Stimulated activated effector memory CD8-positive, alpha-beta T cell treated with anti-CD3 and anti-CD28 coated beads, Interleukin-12 subunit alpha, Interleukin-12 subunit beta, amount 100 ng/mL, for 72 hours (primary cell): ENCODE measurements at regions not wholly inside any gene's neighbourhood (a gene's known extent, or its start where the extent isn't known, plus 50 kb on each side); places are given as distances from the start of the nearest gene placed in this dataset.

Experiments
- ATAC-seq: fragments of 150-1000 bp; cut with Tn5 transposase; 2 replicates; pipeline ENCODE4 v1.10.0; 2021
- DNase-seq, 2 donors: peaks; one replicate each; pipeline ENCODE4 v3.0.0; 2021 to 2022; ENCODE audit warnings: low spot score in 2 of 2
- H3K27ac Mint-ChIP-seq: one replicate; pipeline ENCODE4 v1.8.0; 2022; ENCODE audit warnings: mild to moderate bottlenecking, mixed read lengths
- H3K36me3 Mint-ChIP-seq: one replicate; pipeline ENCODE4 v1.8.0; 2022; ENCODE audit warnings: mild to moderate bottlenecking, mixed read lengths
- H3K4me1 Mint-ChIP-seq: one replicate; pipeline ENCODE4 v1.8.0; 2022; ENCODE audit warnings: mixed read lengths
- H3K4me3 Mint-ChIP-seq: one replicate; pipeline ENCODE4 v1.8.0; 2022; ENCODE audit warnings: mild to moderate bottlenecking, mixed read lengths
- H3K9me3 Mint-ChIP-seq: one replicate; pipeline ENCODE4 v1.8.0; 2022; ENCODE audit warnings: mixed read lengths

- no peaks in the 10 kb centered on the region for H3K36me3 Mint-ChIP-seq
- ATAC-seq = no peak
- DNase-seq = no peak
- H3K9me3 Mint-ChIP-seq = no peaks in the 10 kb centered on the region
- no peak overlapping the region for H3K27ac Mint-ChIP-seq
- H3K4me3 Mint-ChIP-seq = no peak overlapping the region
- no peaks in the 10 kb centered on the region for H3K4me1 Mint-ChIP-seq
These were observed 60.7 kb upstream of the HDAC4 start for GRCh38 chr2:239461291-239462190.

DNA sequence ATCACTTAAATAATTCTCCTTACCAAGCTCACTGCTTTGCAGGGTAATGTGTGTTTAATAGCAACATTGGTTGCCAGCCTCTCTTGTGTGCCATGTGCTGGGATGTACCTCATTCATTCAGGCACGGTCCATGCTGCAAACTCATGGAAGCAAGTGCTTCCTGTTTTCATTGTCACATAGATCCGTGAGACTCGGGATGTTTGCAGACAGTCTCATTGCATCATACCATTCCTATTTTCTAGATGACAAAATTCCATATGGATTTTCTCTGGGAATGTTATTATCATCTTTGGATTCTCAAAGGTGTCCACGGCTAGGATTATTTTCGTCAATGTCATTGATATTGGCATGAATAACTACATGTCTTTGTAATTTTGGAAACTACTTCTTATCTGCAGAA is 60.0 kb upstream of the HDAC4 start:
- Mint-ChIP-seq H3K36me3 (no peaks in the 10 kb centered on the region), H3K4me1 (no peaks in the 10 kb centered on the region), H3K4me3 (no peak overlapping the region), H3K9me3 (no peaks in the 10 kb centered on the region), H3K27ac (no peak overlapping the region)
- no peak for ATAC-seq
- no peak for DNase-seq

DNA sequence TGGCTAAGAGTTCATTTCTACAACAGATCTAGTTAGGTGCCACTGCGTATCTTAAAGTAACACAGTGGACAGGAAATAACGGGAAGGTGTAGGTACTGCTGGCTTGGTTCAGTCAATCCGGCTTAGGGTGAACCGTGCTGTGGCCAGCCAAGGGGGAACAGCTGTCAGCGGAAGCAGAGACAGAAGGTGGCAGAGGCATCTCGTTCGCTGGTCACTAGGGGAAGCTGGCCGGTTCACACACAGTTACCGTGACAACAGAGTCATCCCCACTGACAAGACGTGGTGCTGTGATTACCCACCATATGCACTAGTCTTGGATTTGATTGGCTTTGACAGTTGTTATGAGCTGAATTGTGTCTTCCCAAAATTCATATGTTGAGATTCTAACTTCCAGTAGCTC is 58.8 kb upstream of the HDAC4 start:
- DNase-seq (no peak), ATAC-seq (no peak)
- Mint-ChIP-seq H3K4me1 (no peaks in the 10 kb centered on the region), H3K4me3 (no peak overlapping the region), H3K36me3 (no peaks in the 10 kb centered on the region), H3K9me3 (peaks cover 5% of the 10 kb centered on the region), H3K27ac (no peak overlapping the region)

DNA sequence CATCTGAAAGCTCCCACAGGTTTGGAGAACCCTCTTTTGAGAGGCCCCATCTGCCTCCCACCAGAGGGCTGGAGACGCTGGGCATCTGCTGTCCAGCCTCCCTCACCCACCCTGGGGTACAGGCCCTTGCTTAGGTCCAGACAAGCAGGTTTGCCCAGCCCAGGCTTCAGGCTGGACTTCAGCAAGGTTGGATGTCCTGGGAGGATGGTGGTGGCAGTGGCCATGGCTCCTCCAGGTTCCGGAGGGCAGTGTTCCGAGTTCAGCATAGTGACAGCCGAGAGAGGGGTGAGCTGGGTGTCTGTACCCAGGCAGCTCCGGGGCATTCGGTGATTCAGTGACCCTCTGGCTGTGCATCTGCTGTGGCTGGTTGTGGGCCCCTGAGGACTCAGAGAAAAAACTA is 58.2 kb upstream of the HDAC4 start:
- Mint-ChIP-seq H3K4me3 (no peak overlapping the region), H3K36me3 (no peaks in the 10 kb centered on the region), H3K27ac (no peak overlapping the region), H3K9me3 (peaks cover 8% of the 10 kb centered on the region), H3K4me1 (no peaks in the 10 kb centered on the region)
- no peak for ATAC-seq
- no peak for DNase-seq

GRCh38 chr2:239457586-239458445 is 57.0 kb upstream of the HDAC4 start:
- DNase-seq = no peak
- Mint-ChIP-seq H3K4me1 (no peaks in the 10 kb centered on the region), H3K27ac (no peak overlapping the region), H3K4me3 (no peak overlapping the region), H3K36me3 (no peaks in the 10 kb centered on the region), H3K9me3 (peaks cover 16% of the 10 kb centered on the region)
- no peak for ATAC-seq

DNA sequence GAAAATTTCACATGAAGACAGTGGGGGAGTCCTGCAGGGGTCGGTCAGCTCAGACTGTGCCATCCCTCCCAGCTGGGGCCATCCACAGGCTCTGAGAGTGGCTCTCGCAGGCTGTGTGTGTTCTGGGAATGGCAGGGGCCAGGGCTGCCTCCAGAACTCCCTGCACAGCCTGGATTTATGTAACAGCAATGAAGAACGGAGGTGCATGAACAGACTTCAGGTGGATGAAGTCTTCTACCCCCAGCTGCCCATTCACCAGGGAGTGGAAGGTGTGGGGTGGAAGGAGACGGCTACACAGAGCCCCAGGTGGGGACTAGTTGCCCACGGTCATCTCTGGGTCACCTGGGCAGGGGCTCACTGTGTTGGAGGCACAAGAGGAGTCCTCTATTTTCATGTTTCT is 56.1 kb upstream of the HDAC4 start:
- Mint-ChIP-seq H3K9me3 (peaks cover 19% of the 10 kb centered on the region), H3K4me3 (no peak overlapping the region), H3K27ac (peak overlapping the region; percentile 38), H3K4me1 (no peaks in the 10 kb centered on the region), H3K36me3 (no peaks in the 10 kb centered on the region)
- DNase-seq (no peak), ATAC-seq (no peak)

GRCh38 chr2:239455436-239456203 is 54.8 kb upstream of the HDAC4 start:
- DNase-seq (no peak), ATAC-seq (no peak)
- H3K4me3 Mint-ChIP-seq = no peak overlapping the region
- H3K36me3 Mint-ChIP-seq = no peaks in the 10 kb centered on the region
- H3K27ac Mint-ChIP-seq = no peak overlapping the region
- no peaks in the 10 kb centered on the region for H3K4me1 Mint-ChIP-seq
- H3K9me3 Mint-ChIP-seq = peaks cover 23% of the 10 kb centered on the region

DNA sequence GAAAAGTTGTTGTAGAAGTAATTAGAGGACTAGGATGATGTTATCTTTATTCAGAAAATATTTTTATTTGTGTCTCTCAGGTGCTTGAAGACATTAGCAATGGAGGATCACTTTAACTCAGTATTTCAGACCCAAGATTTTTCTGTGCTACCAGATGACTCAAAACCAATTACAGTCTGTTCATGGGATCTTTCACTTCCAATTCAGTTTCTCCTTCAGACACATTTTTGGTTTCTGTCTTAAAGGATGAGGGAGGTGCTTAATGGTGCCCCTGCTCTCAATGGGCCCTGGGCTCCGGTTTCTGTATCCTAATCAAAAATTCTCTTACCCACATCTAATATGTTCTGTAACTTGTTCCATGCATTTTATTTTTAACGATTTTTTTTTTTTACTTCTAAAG is 53.7 kb upstream of the HDAC4 start:
- Mint-ChIP-seq H3K4me1 (no peaks in the 10 kb centered on the region), H3K27ac (no peak overlapping the region), H3K36me3 (no peaks in the 10 kb centered on the region), H3K9me3 (peaks cover 23% of the 10 kb centered on the region), H3K4me3 (no peak overlapping the region)
- DNase-seq (no peak), ATAC-seq (no peak)
